ENCODE measurements at regions not wholly inside any gene's neighbourhood (a gene's known extent, or its start where the extent isn't known, plus 50 kb on each side); places are given as distances from the start of the nearest gene placed in this dataset.
"Not testable (repeated sequence)": the region's sequence is repeated elsewhere in the genome, so short reads cannot be mapped to it uniquely, and the experiment has no call there.

GRCh38 chr2:59816075-59816474 is 737.4 kb downstream of the BCL11A start:
- Histone ChIP-seq H2BK15ac (replicated peaks; ENCODE audit: low read depth) (no peak overlapping the region), H3K27me3 (ENCODE audit: insufficient read depth, low read length, poor library complexity) (no peaks in the 10 kb centered on the region), H3K4me1 (ENCODE audit: control insufficient read depth, low read depth, low read length) (no peaks in the 10 kb centered on the region), H2BK120ac (ENCODE audit: low read depth, low read length) (no peak overlapping the region), H3K4ac (ENCODE audit: low read depth, low read length) (no peak overlapping the region), H3K27ac (ENCODE audit: low read depth, low read length) (no peak overlapping the region), H3K79me2 (ENCODE audit: control insufficient read depth, insufficient read depth, low read length) (no peaks in the 10 kb centered on the region), H3K18ac (ENCODE audit: low read length) (no peak overlapping the region), H2AK5ac (ENCODE audit: low read length) (no peak overlapping the region), H3K79me1 (ENCODE audit: low read length) (no peaks in the 10 kb centered on the region), H2BK5ac (ENCODE audit: low read length) (no peak overlapping the region), H3K4me3 (ENCODE audit: low read length) (no peak overlapping the region), H3K9ac (ENCODE audit: low read length) (no peak overlapping the region), H3K56ac (ENCODE audit: low read length) (no peak overlapping the region), H3K36me3 (ENCODE audit: control insufficient read depth, insufficient read depth, low read length) (no peaks in the 10 kb centered on the region), H3K4me2 (ENCODE audit: low read length) (no peak overlapping the region), H3K23ac (ENCODE audit: low read length) (no peak overlapping the region), H4K5ac (ENCODE audit: low read length) (no peak overlapping the region), H4K8ac (ENCODE audit: low read depth, low read length) (no peak overlapping the region)
- DNase-seq, result no peak
- WGBS (ENCODE audit: extremely low coverage, insufficient coverage, low lambda C conversion rate), result no CpG with 5 or more reads among the region's 1 CpG

GRCh38 chr2:59810283-59810682 is 743.2 kb downstream of the BCL11A start:
- H2BK15ac ChIP-seq (replicated peaks; ENCODE audit: low read depth); H3K79me1 ChIP-seq (ENCODE audit: low read length); H2BK5ac ChIP-seq (ENCODE audit: low read length); H3K4ac ChIP-seq (ENCODE audit: low read depth, low read length); H4K5ac ChIP-seq (ENCODE audit: low read length); H3K4me3 ChIP-seq (ENCODE audit: low read length); H3K4me2 ChIP-seq (ENCODE audit: low read length); H4K8ac ChIP-seq (ENCODE audit: low read depth, low read length); H3K27me3 ChIP-seq (ENCODE audit: insufficient read depth, low read length, poor library complexity); H3K36me3 ChIP-seq (ENCODE audit: control insufficient read depth, insufficient read depth, low read length); H3K79me2 ChIP-seq (ENCODE audit: control insufficient read depth, insufficient read depth, low read length); H3K4me1 ChIP-seq (ENCODE audit: control insufficient read depth, low read depth, low read length); DNase-seq; H3K27ac ChIP-seq (ENCODE audit: low read depth, low read length); H3K56ac ChIP-seq (ENCODE audit: low read length); H2AK5ac ChIP-seq (ENCODE audit: low read length); H3K23ac ChIP-seq (ENCODE audit: low read length); H3K9ac ChIP-seq (ENCODE audit: low read length); H3K18ac ChIP-seq (ENCODE audit: low read length): not testable (repeated sequence)
- WGBS (ENCODE audit: extremely low coverage, insufficient coverage, low lambda C conversion rate), result no CpG with 5 or more reads among the region's 2 CpGs
- H2BK120ac ChIP-seq (ENCODE audit: low read depth, low read length), result peak overlapping the region; percentile 19

GRCh38 chr2:59806486-59806885 is 747.0 kb downstream of the BCL11A start:
- Histone ChIP-seq H2AK5ac (ENCODE audit: low read length) (no peak overlapping the region), H3K36me3 (ENCODE audit: control insufficient read depth, insufficient read depth, low read length) (no peaks in the 10 kb centered on the region), H4K5ac (ENCODE audit: low read length) (no peak overlapping the region), H4K8ac (ENCODE audit: low read depth, low read length) (no peak overlapping the region), H2BK120ac (ENCODE audit: low read depth, low read length) (no peak overlapping the region), H3K79me1 (ENCODE audit: low read length) (no peaks in the 10 kb centered on the region), H3K79me2 (ENCODE audit: control insufficient read depth, insufficient read depth, low read length) (no peaks in the 10 kb centered on the region), H3K4me2 (ENCODE audit: low read length) (no peak overlapping the region), H3K27me3 (ENCODE audit: insufficient read depth, low read length, poor library complexity) (no peaks in the 10 kb centered on the region), H3K23ac (ENCODE audit: low read length) (no peak overlapping the region), H3K18ac (ENCODE audit: low read length) (no peak overlapping the region), H3K9ac (ENCODE audit: low read length) (no peak overlapping the region), H2BK15ac (replicated peaks; ENCODE audit: low read depth) (no peak overlapping the region), H3K27ac (ENCODE audit: low read depth, low read length) (no peak overlapping the region), H3K56ac (ENCODE audit: low read length) (no peak overlapping the region), H2BK5ac (ENCODE audit: low read length) (no peak overlapping the region), H3K4me3 (ENCODE audit: low read length) (no peak overlapping the region), H3K4ac (ENCODE audit: low read depth, low read length) (no peak overlapping the region), H3K4me1 (ENCODE audit: control insufficient read depth, low read depth, low read length) (no peaks in the 10 kb centered on the region)
- DNase-seq, result no peak

- no peak overlapping the region for H3K18ac ChIP-seq (ENCODE audit: low read length)
- H3K4me2 ChIP-seq (ENCODE audit: low read length), result no peak overlapping the region
- H2AK5ac ChIP-seq (ENCODE audit: low read length), result no peak overlapping the region
- H4K5ac ChIP-seq (ENCODE audit: low read length), result no peak overlapping the region
- H3K4me3 ChIP-seq (ENCODE audit: low read length), result no peak overlapping the region
- no peak overlapping the region for H2BK15ac ChIP-seq (replicated peaks; ENCODE audit: low read depth)
- H4K8ac ChIP-seq (ENCODE audit: low read depth, low read length), result no peak overlapping the region
- H3K79me2 ChIP-seq (ENCODE audit: control insufficient read depth, insufficient read depth, low read length), result no peaks in the 10 kb centered on the region
- H3K56ac ChIP-seq (ENCODE audit: low read length), result no peak overlapping the region
- H3K36me3 ChIP-seq (ENCODE audit: control insufficient read depth, insufficient read depth, low read length), result no peaks in the 10 kb centered on the region
- no peak overlapping the region for H2BK5ac ChIP-seq (ENCODE audit: low read length)
- no CpG with 5 or more reads among the region's 6 CpGs for WGBS (ENCODE audit: extremely low coverage, insufficient coverage, low lambda C conversion rate)
- H3K23ac ChIP-seq (ENCODE audit: low read length), result no peak overlapping the region
- H3K4me1 ChIP-seq (ENCODE audit: control insufficient read depth, low read depth, low read length), result no peaks in the 10 kb centered on the region
- no peak overlapping the region for H2BK120ac ChIP-seq (ENCODE audit: low read depth, low read length)
- H3K9ac ChIP-seq (ENCODE audit: low read length), result no peak overlapping the region
- no peak overlapping the region for H3K27ac ChIP-seq (ENCODE audit: low read depth, low read length)
- no peaks in the 10 kb centered on the region for H3K79me1 ChIP-seq (ENCODE audit: low read length)
- no peaks in the 10 kb centered on the region for H3K27me3 ChIP-seq (ENCODE audit: insufficient read depth, low read length, poor library complexity)
- DNase-seq, result no peak
- H3K4ac ChIP-seq (ENCODE audit: low read depth, low read length), result no peak overlapping the region
Measured at GRCh38 chr2:59804732-59805131, 748.7 kb downstream of the BCL11A start.

GRCh38 chr2:59803586-59803985 is 749.9 kb downstream of the BCL11A start:
- no peak overlapping the region for H3K4me3 ChIP-seq (ENCODE audit: low read length)
- no peak overlapping the region for H2AK5ac ChIP-seq (ENCODE audit: low read length)
- no peak overlapping the region for H4K5ac ChIP-seq (ENCODE audit: low read length)
- H3K4me1 ChIP-seq (ENCODE audit: control insufficient read depth, low read depth, low read length), result no peaks in the 10 kb centered on the region
- H3K79me1 ChIP-seq (ENCODE audit: low read length), result no peaks in the 10 kb centered on the region
- H3K9ac ChIP-seq (ENCODE audit: low read length), result no peak overlapping the region
- H2BK120ac ChIP-seq (ENCODE audit: low read depth, low read length), result no peak overlapping the region
- DNase-seq, result no peak
- H3K4me2 ChIP-seq (ENCODE audit: low read length), result no peak overlapping the region
- no peaks in the 10 kb centered on the region for H3K27me3 ChIP-seq (ENCODE audit: insufficient read depth, low read length, poor library complexity)
- H3K18ac ChIP-seq (ENCODE audit: low read length), result no peak overlapping the region
- H3K4ac ChIP-seq (ENCODE audit: low read depth, low read length), result no peak overlapping the region
- WGBS (ENCODE audit: extremely low coverage, insufficient coverage, low lambda C conversion rate), result no CpG with 5 or more reads among the region's 8 CpGs
- H2BK15ac ChIP-seq (replicated peaks; ENCODE audit: low read depth), result no peak overlapping the region
- no peak overlapping the region for H2BK5ac ChIP-seq (ENCODE audit: low read length)
- no peak overlapping the region for H3K23ac ChIP-seq (ENCODE audit: low read length)
- H3K79me2 ChIP-seq (ENCODE audit: control insufficient read depth, insufficient read depth, low read length), result no peaks in the 10 kb centered on the region
- no peak overlapping the region for H3K56ac ChIP-seq (ENCODE audit: low read length)
- no peak overlapping the region for H4K8ac ChIP-seq (ENCODE audit: low read depth, low read length)
- H3K36me3 ChIP-seq (ENCODE audit: control insufficient read depth, insufficient read depth, low read length), result no peaks in the 10 kb centered on the region
- no peak overlapping the region for H3K27ac ChIP-seq (ENCODE audit: low read depth, low read length)

GRCh38 chr2:59798687-59799232 is 754.7 kb downstream of the BCL11A start:
- H3K23ac ChIP-seq (ENCODE audit: low read length), result no peak overlapping the region
- no peak overlapping the region for H3K9ac ChIP-seq (ENCODE audit: low read length)
- no peak overlapping the region for H4K8ac ChIP-seq (ENCODE audit: low read depth, low read length)
- H3K18ac ChIP-seq (ENCODE audit: low read length), result no peak overlapping the region
- no peak overlapping the region for H2BK15ac ChIP-seq (replicated peaks; ENCODE audit: low read depth)
- no peak overlapping the region for H3K4me2 ChIP-seq (ENCODE audit: low read length)
- no peaks in the 10 kb centered on the region for H3K27me3 ChIP-seq (ENCODE audit: insufficient read depth, low read length, poor library complexity)
- no peak overlapping the region for H3K4me3 ChIP-seq (ENCODE audit: low read length)
- no peak overlapping the region for H4K5ac ChIP-seq (ENCODE audit: low read length)
- no peaks in the 10 kb centered on the region for H3K79me2 ChIP-seq (ENCODE audit: control insufficient read depth, insufficient read depth, low read length)
- no peak overlapping the region for H3K4ac ChIP-seq (ENCODE audit: low read depth, low read length)
- no peak overlapping the region for H3K27ac ChIP-seq (ENCODE audit: low read depth, low read length)
- H3K79me1 ChIP-seq (ENCODE audit: low read length), result no peaks in the 10 kb centered on the region
- no peak for DNase-seq
- H2BK5ac ChIP-seq (ENCODE audit: low read length), result no peak overlapping the region
- H3K4me1 ChIP-seq (ENCODE audit: control insufficient read depth, low read depth, low read length), result no peaks in the 10 kb centered on the region
- no peak overlapping the region for H2BK120ac ChIP-seq (ENCODE audit: low read depth, low read length)
- no peaks in the 10 kb centered on the region for H3K36me3 ChIP-seq (ENCODE audit: control insufficient read depth, insufficient read depth, low read length)
- H2AK5ac ChIP-seq (ENCODE audit: low read length), result no peak overlapping the region
- WGBS (ENCODE audit: extremely low coverage, insufficient coverage, low lambda C conversion rate), result no CpG with 5 or more reads among the region's 9 CpGs
- H3K56ac ChIP-seq (ENCODE audit: low read length), result no peak overlapping the region

Measured in mesendoderm (in vitro differentiated cells).